Muscle layer of colon (tissue), 2 donors: ENCODE measurements at regions not wholly inside any gene's neighbourhood (a gene's known extent, or its start where the extent isn't known, plus 50 kb on each side); places are given as distances from the start of the nearest gene placed in this dataset.

Source experiments
- H3K27ac ChIP-seq: one replicate; pipeline ENCODE4 v1.7.0; 2013; ENCODE audit warnings: low read depth, mild to moderate bottlenecking, low read length, moderate library complexity
- H3K27me3 ChIP-seq, 2 donors: one replicate each; pipeline ENCODE4 v1.7.0; 2013; ENCODE audit warnings: low read length in 2 of 2, mild to moderate bottlenecking in 2 of 2; ENCODE audit not compliant: insufficient read depth in 2 of 2, control insufficient read depth in 1 of 2
- H3K36me3 ChIP-seq: one replicate; pipeline ENCODE4 v1.7.0; 2013; ENCODE audit warnings: mild to moderate bottlenecking, low read length; ENCODE audit not compliant: insufficient read depth
- H3K4me1 ChIP-seq: one replicate; pipeline ENCODE4 v1.7.0; 2013; ENCODE audit warnings: mild to moderate bottlenecking, low read length; ENCODE audit not compliant: insufficient read depth
- H3K4me3 ChIP-seq, 2 donors: one replicate each; pipeline ENCODE4 v1.7.0; 2013; ENCODE audit warnings: low read length in 2 of 2, low read depth in 1 of 2, mild to moderate bottlenecking in 1 of 2, moderate library complexity in 1 of 2
- H3K9ac ChIP-seq: one replicate; pipeline ENCODE4 v1.7.0; 2013; ENCODE audit warnings: low read length
- H3K9me3 ChIP-seq: one replicate; pipeline ENCODE4 v1.7.0; 2013; ENCODE audit warnings: mild to moderate bottlenecking, low read length
- donor health status: abdominal sarcoma.
- donor health status: Adenocarcinoma of cecum.

DNA sequence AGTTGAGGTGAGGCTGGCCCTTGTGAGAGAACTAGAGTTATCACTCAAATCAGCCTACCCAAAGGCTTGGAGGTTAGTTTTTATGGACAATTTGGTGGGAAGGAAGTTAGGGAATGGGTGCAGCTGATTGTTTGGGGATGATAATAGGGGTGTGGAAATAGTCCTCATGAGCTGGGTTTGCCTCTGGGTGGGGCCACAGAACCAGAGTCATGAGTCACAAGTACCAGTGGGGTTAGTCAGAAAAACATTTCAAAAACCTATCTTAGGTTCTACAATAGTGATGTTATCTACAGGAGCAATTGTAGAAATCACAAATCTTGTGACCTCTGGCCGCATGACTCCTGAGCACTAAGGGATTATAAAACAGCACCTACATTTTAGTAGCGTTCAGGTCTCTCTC is 630.1 kb upstream of the PIK3C3 start:
- H3K9ac ChIP-seq: no peak overlapping the region
- no peak overlapping the region for H3K4me3 ChIP-seq
- no peak overlapping the region for H3K27ac ChIP-seq
- no peaks in the 10 kb centered on the region for H3K27me3 ChIP-seq
- no peaks in the 10 kb centered on the region for H3K4me1 ChIP-seq
- no peaks in the 10 kb centered on the region for H3K9me3 ChIP-seq
- H3K36me3 ChIP-seq: no peaks in the 10 kb centered on the region

DNA sequence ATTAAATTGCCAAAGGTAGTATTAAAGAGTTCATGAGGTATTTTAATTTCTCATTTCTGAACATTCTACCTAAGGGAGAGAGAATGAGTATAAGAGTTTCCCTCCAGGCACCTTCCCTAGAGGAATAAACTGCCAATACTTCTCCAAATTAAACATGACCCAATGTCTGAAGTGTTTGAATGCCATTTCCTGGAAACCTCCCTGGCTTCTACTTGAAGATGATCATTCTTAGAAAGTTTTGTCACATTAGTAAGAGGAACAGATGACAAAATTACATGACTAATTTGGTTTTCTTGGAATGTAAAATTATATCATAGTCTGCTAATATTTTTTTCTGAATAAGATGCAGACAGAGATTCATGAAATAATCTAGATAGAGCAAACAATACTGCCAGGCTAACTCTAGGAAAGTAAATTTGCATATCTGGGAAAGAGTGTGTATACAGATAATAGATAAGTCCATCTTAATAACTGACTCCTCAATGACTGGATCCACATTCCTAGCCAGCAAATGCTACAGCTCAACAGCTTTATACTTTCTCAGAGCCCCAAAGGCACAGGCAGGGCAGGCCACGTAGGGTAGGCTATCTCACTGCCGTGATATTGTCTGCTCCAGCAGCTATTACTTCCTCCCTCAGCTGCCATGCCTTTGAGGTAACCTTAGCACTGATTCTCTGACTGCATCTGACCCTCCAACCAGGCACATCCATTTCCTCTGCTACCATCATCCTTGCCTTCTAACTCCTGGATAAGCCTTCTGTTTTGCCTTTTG is 630.8 kb upstream of the PIK3C3 start:
- Histone ChIP-seq H3K36me3 (no peaks in the 10 kb centered on the region), H3K4me1 (no peaks in the 10 kb centered on the region), H3K9ac (no peak overlapping the region), H3K9me3 (no peaks in the 10 kb centered on the region), H3K27me3 (no peaks in the 10 kb centered on the region), H3K27ac (no peak overlapping the region), H3K4me3 (no peak overlapping the region)

DNA sequence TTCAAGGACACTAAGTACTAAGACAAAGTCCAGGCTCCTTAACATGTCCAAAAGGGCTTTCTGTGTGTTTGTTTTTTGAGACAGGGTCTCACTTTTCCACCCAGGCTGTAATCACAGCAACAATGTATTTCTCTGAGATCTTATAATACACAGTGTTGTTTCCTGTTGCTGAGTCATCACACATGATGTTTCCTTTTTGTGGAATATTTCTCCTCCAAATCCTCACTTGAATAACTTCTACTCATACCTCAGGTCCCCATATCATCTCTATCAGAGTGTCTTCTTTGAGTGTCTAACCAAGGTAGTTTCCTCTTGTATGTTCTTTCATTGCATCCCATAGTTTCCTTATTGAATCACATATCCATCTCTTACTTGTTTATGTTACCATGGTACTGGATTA is 632.0 kb upstream of the PIK3C3 start:
- Histone ChIP-seq H3K4me3 (no peak overlapping the region), H3K9ac (no peak overlapping the region), H3K27me3 (no peaks in the 10 kb centered on the region), H3K9me3 (no peaks in the 10 kb centered on the region), H3K36me3 (no peaks in the 10 kb centered on the region), H3K27ac (no peak overlapping the region), H3K4me1 (no peaks in the 10 kb centered on the region)

DNA sequence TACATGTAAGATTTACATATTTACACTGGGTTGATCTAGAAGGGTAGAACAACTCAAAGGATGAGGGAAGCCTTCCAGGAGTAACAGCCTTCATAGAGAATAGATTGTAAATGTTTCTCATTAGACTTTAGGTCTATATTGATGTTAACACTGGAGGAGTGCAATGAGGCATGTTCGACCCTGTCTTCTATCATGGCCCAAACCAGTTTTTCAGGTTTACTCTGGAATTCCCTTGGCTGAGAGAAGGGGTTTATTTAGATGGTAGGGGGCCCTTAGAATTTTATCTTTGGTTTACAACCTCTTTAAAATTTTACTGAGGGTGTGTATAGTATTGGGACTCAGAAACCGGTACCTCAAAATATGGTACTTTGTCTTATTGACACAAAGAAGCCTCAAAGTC is 634.9 kb upstream of the PIK3C3 start:
- Histone ChIP-seq H3K9ac (no peak overlapping the region), H3K27ac (no peak overlapping the region), H3K4me1 (no peaks in the 10 kb centered on the region), H3K9me3 (no peaks in the 10 kb centered on the region), H3K4me3 (no peak overlapping the region), H3K36me3 (no peaks in the 10 kb centered on the region), H3K27me3 (no peaks in the 10 kb centered on the region)

DNA sequence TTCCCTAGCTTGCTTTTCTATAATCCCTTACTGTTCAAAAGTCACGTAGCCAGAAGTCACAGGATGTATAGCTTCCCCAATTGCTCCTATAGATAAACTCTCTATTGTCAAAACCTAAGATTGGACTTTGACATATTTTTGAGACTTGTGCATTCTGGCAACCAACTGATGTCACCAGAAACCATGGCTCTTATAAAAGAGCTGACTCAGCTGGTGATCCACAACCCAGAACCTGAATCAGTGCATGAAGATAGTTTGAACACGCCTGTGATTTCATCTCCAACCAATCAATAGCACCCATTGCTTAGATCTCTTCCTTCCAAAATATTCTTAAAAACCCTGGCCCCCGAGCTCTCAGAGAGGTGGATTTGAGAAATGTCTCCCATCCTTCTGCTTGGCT is 639.9 kb upstream of the PIK3C3 start:
- no peaks in the 10 kb centered on the region for H3K27me3 ChIP-seq
- no peaks in the 10 kb centered on the region for H3K4me1 ChIP-seq
- no peak overlapping the region for H3K4me3 ChIP-seq
- H3K9ac ChIP-seq: no peak overlapping the region
- H3K9me3 ChIP-seq: no peaks in the 10 kb centered on the region
- no peak overlapping the region for H3K27ac ChIP-seq
- H3K36me3 ChIP-seq: no peaks in the 10 kb centered on the region

DNA sequence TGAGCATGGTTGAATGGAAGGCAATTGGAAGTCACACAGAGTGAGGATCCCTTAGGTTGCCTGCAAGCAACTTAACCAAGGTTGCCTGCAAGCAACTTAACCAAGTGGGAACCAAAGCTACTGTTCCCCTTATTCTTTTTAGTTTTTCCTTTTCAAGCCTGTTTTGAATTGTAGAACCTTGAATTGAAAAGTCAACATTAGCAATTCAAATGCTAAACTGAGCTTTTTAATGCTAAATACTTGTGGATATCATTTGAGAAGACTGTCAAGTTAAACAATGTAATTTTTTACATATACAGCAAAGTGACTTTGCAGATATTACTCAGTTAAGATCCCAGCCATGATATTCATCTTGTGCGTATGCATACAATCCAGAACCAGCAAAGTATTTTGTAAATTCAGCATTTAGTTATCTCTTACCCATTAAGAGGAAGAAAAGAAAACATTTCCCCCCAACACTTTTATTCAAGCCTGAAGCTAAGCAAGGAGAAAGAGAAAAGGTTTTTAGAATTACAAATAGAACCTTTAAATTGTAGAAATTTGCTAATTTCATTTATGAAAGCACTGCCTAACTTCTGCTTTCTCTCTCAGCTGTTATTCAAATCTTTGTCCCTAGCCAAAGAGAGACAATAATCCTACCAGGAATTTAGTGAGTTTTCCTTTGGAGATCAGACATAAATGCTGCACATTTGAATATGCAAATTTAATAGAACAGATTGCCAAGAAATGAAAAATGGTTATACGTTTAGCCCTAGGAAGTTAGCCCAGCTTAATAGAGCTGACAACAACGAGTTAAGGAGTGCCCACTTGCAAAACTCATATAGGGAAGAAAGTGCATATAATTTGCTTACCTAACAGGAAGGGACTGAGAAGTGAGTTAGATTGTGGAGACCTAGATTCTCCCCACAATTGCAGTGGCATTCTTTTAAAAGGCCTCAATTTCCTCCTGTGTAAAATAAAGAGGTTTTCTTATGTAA is 643.2 kb upstream of the PIK3C3 start:
- no peaks in the 10 kb centered on the region for H3K9me3 ChIP-seq
- H3K27ac ChIP-seq: no peak overlapping the region
- H3K4me3 ChIP-seq: no peak overlapping the region
- H3K4me1 ChIP-seq: no peaks in the 10 kb centered on the region
- H3K9ac ChIP-seq: no peak overlapping the region
- H3K36me3 ChIP-seq: no peaks in the 10 kb centered on the region
- no peaks in the 10 kb centered on the region for H3K27me3 ChIP-seq

DNA sequence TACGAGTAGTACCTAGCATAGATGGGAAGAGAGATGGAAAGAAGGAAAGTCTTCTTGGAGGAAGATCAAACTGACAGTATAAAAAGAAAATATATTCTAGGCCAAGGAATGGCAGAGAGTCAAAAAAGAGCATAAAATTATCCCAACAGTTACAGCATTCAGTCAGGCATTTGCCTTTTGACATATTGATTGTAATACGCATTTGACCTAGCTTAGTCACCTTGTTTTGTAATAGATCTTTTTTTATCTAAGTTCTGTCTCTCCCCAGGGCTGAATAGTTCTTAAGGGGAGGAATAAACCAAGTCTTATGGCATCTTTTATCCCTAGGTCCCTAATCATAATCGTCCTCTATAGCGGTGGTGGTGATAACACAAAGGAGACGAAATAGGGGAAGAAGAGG is 657.3 kb upstream of the PIK3C3 start:
- Histone ChIP-seq H3K4me3 (no peak overlapping the region), H3K36me3 (no peaks in the 10 kb centered on the region)

DNA sequence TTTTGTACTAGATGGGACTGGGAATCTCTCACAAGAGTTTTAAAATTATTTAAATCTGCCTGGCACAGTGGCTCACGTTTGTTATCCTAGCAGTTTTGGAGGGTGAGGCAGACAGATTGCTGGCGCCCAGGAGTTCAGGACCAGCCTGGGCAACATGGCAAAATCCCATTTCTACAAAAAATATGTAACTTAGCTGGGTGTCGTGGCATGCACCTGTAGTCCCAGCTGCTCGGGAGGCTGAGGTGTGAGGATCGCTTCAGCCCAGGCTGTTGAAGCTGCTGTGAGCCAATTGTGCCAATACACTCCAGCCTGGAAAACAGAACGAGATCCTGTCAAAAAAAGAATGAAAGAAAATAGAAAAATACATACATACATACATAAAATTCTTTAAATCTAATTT is 685.7 kb upstream of the PIK3C3 start:
- Histone ChIP-seq H3K4me1 (peaks cover 22% of the 10 kb centered on the region), H3K27ac (no peak overlapping the region), H3K36me3 (no peaks in the 10 kb centered on the region), H3K9me3 (no peaks in the 10 kb centered on the region), H3K4me3 (no peak overlapping the region), H3K9ac (no peak overlapping the region), H3K27me3 (no peaks in the 10 kb centered on the region)

More for the DNA sequence above, 657.3 kb upstream of the PIK3C3 start:
- Histone ChIP-seq H3K9ac (no peak overlapping the region), H3K27ac (no peak overlapping the region), H3K4me1 (no peaks in the 10 kb centered on the region), H3K9me3 (no peaks in the 10 kb centered on the region), H3K27me3 (no peaks in the 10 kb centered on the region)

DNA sequence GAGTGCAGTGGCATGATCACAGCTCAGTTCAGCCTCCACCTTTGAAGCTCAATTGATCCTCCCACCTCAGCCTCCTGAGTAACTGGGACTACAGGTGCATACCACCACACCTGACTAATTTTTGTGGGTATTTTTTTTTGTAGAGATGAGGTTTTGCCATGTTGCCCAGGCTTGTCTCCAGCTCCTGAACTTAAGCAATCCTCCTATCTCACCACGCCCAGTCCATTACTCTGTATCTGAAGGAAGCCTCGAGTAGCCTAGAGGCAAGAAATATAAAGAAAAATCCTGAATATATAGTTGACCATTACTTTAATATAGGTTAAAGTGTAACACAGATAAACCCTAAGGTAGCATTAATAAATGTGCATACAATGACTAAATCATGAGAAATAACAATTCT is 686.8 kb upstream of the PIK3C3 start:
- Histone ChIP-seq H3K9ac (no peak overlapping the region), H3K27me3 (no peaks in the 10 kb centered on the region), H3K27ac (no peak overlapping the region), H3K36me3 (no peaks in the 10 kb centered on the region), H3K4me3 (no peak overlapping the region), H3K9me3 (no peaks in the 10 kb centered on the region), H3K4me1 (peaks cover 22% of the 10 kb centered on the region)

DNA sequence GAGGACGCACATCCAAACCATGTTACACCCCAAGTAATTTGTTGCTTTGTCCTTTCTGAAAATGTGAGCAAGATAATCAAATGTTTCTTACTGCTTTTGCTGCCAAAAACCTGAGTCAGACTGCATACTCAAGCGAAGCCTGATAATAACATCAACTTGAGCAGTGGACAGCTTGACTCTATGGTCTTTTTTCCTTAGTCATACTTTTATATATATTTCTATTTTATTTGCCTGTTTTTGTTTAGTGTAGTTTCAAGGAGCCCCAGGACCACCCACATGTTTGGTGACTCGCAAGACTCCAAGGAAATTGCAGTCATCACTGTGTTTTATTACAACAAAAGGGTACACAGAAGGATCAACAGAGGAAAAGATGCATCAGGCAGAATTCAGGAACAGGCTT is 688.4 kb upstream of the PIK3C3 start:
- Histone ChIP-seq H3K27me3 (no peaks in the 10 kb centered on the region), H3K9ac (no peak overlapping the region), H3K9me3 (no peaks in the 10 kb centered on the region), H3K4me1 (peaks cover 22% of the 10 kb centered on the region), H3K36me3 (no peaks in the 10 kb centered on the region), H3K4me3 (no peak overlapping the region), H3K27ac (no peak overlapping the region)

DNA sequence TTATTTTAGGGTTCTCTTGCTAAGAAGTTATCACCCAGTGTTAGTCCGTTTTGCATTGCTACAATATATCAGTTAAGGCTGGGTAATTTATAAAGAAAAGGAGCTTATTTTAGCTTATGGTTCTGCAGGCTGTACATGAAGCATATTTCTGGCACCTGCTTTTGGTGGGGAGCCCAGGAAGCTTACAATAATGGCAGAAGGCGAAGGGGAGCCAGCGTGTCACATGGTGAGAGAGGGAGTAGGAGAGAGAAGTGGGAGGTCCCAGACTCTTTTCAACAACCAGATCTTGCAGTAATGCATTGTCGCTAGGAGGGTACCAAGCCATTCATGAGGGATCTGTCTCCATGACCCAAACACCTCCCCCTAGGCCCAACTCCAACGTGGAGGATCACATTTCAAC is 688.8 kb upstream of the PIK3C3 start:
- H3K36me3 ChIP-seq: no peaks in the 10 kb centered on the region
- H3K9me3 ChIP-seq: no peaks in the 10 kb centered on the region
- H3K27ac ChIP-seq: no peak overlapping the region
- no peak overlapping the region for H3K9ac ChIP-seq
- no peaks in the 10 kb centered on the region for H3K27me3 ChIP-seq
- H3K4me1 ChIP-seq: peaks cover 22% of the 10 kb centered on the region
- no peak overlapping the region for H3K4me3 ChIP-seq
